GM20000 (cell line): ENCODE measurements at regions not wholly inside any gene's neighbourhood (a gene's known extent, or its start where the extent isn't known, plus 50 kb on each side); places are given as distances from the start of the nearest gene placed in this dataset.
"Not testable (repeated sequence)": the region's sequence is repeated elsewhere in the genome, so short reads cannot be mapped to it uniquely, and the experiment has no call there.

Experiments
- DNase-seq: peaks from one replicate; pipeline ENCODE4 v3.0.0; 2012; ENCODE audit warnings: low spot score
- CTCF ChIP-seq: IDR thresholded peaks from 2 replicates; pipeline ENCODE4 v1.5.1; 2012; ENCODE audit warnings: mild to moderate bottlenecking, control low read depth; ENCODE audit errors: extremely low read depth, missing control alignments

GRCh38 chr14:26655128-26655527, 57.3 kb upstream of the NOVA1 start:
- TF ChIP-seq CTCF: no peak
- DNase-seq: no peak

- no peak for TF ChIP-seq CTCF
- DNase-seq: no peak
Observed at GRCh38 chr14:26663506-26663905, 65.7 kb upstream of the NOVA1 start.

GRCh38 chr14:26678732-26679420, 81.0 kb upstream of the NOVA1 start:
- DNase-seq: not testable (repeated sequence)

- no peak for TF ChIP-seq CTCF
- no peak for DNase-seq
Observed at GRCh38 chr14:26685401-26685800, 87.6 kb upstream of the NOVA1 start.

- DNase-seq: no peak
- no peak for TF ChIP-seq CTCF
Observed at GRCh38 chr14:26687301-26687837, 89.5 kb upstream of the NOVA1 start.

GRCh38 chr14:26694521-26694920, 96.7 kb upstream of the NOVA1 start:
- DNase-seq: no peak
- no peak for TF ChIP-seq CTCF

GRCh38 chr14:26702721-26703230, 104.9 kb upstream of the NOVA1 start:
- DNase-seq: no peak
- TF ChIP-seq CTCF: no peak
